Karpas-422 (cell line): ENCODE measurements at regions not wholly inside any gene's neighbourhood (a gene's known extent, or its start where the extent isn't known, plus 50 kb on each side); places are given as distances from the start of the nearest gene placed in this dataset.
"Not testable (repeated sequence)": the region's sequence is repeated elsewhere in the genome, so short reads cannot be mapped to it uniquely, and the experiment has no call there.

Experiments
- DNase-seq: peaks from one replicate; pipeline ENCODE4 v3.0.0-alpha.2; 2015
- H2AFZ ChIP-seq: fragments of 200-600 bp; sonication (generic); 2 replicates; pipeline ENCODE4 v1.6.1; 2014; ENCODE audit warnings: antibody characterized with exemption, low read length, mixed read lengths
- H3K27ac ChIP-seq: fragments of 200-600 bp; sonication (generic); 2 replicates; pipeline ENCODE4 v1.5.1; 2014; ENCODE audit warnings: mild to moderate bottlenecking, low read length, moderate library complexity
- H3K27me3 ChIP-seq: fragments of 200-600 bp; sonication (generic); 2 replicates; pipeline ENCODE4 v1.6.1; 2014; ENCODE audit warnings: low read length, mixed read lengths
- H3K36me3 ChIP-seq: fragments of 200-600 bp; sonication (generic); 2 replicates; pipeline ENCODE4 v1.6.1; 2014; ENCODE audit warnings: low read length, mixed read lengths; ENCODE audit not compliant: insufficient read depth
- H3K4me1 ChIP-seq: fragments of 200-600 bp; sonication (generic); 2 replicates; pipeline ENCODE4 v1.6.1; 2014; ENCODE audit warnings: mild to moderate bottlenecking, low read length, mixed read lengths
- H3K4me2 ChIP-seq: fragments of 200-600 bp; sonication (generic); 2 replicates; pipeline ENCODE4 v1.6.1; 2014; ENCODE audit warnings: low read length, low read depth, mild to moderate bottlenecking; ENCODE audit not compliant: poor library complexity, severe bottlenecking
- H3K4me3 ChIP-seq: fragments of 200-600 bp; sonication (generic); 2 replicates; pipeline ENCODE4 v1.5.1; 2014; ENCODE audit warnings: mild to moderate bottlenecking, antibody characterized with exemption, low read length, mixed read lengths
- H3K79me2 ChIP-seq: fragments of 200-600 bp; sonication (generic); 2 replicates; pipeline ENCODE4 v1.6.1; 2014; ENCODE audit warnings: mild to moderate bottlenecking, low read length, mixed read lengths
- H3K9ac ChIP-seq: fragments of 200-600 bp; sonication (generic); 2 replicates; pipeline ENCODE4 v1.6.0; 2014; ENCODE audit warnings: low read length
- H3K9me2 ChIP-seq: fragments of 200-600 bp; sonication (generic), shearing (Covaris generic); replicated peaks from 2 replicates; pipeline ENCODE4 v1.6.0; 2014; ENCODE audit warnings: mild to moderate bottlenecking, low read length, moderate library complexity; ENCODE audit not compliant: insufficient read depth
- H3K9me3 ChIP-seq: fragments of 300-700, 200-600 bp; sonication (generic); 2 replicates; pipeline ENCODE4 v1.6.1; 2014; ENCODE audit warnings: low read length, mixed read lengths
- H4K20me1 ChIP-seq: fragments of 200-600 bp; sonication (generic); 2 replicates; pipeline ENCODE4 v1.6.1; 2014; ENCODE audit warnings: mild to moderate bottlenecking, antibody characterized with exemption, low read length, low read depth; ENCODE audit not compliant: insufficient read depth

GRCh38 chr1:38153778-38154470 lies 107.3 kb upstream of the POU3F1 start:
- Histone ChIP-seq H3K9me3 (peaks cover 3% of the 10 kb centered on the region; the same call in 1 of the 2 replicates), H3K27ac (peak overlapping the region; percentile 98), H3K4me2 (peak overlapping the region; percentile 82), H2AFZ (no peak overlapping the region), H4K20me1 (no peaks in the 10 kb centered on the region), H3K4me1 (peaks cover 52% of the 10 kb centered on the region), H3K36me3 (no peaks in the 10 kb centered on the region), H3K27me3 (no peaks in the 10 kb centered on the region; the same call in 1 of the 2 replicates), H3K79me2 (no peaks in the 10 kb centered on the region), H3K9me2 (no peaks in the 10 kb centered on the region), H3K9ac (peak overlapping the region; percentile 63), H3K4me3 (peak overlapping the region; percentile 53)
- DNase-seq, result peak; percentile 76

- Histone ChIP-seq H3K27ac (peak overlapping the region; percentile 98), H3K4me2 (peak overlapping the region; percentile 82), H3K27me3 (no peaks in the 10 kb centered on the region; the same call in 1 of the 2 replicates), H3K36me3 (no peaks in the 10 kb centered on the region), H3K4me3 (peak overlapping the region; percentile 53), H4K20me1 (no peaks in the 10 kb centered on the region), H3K9ac (peak overlapping the region; percentile 69), H2AFZ (no peak overlapping the region), H3K79me2 (no peaks in the 10 kb centered on the region), H3K9me3 (peaks cover 3% of the 10 kb centered on the region; the same call in 1 of the 2 replicates), H3K9me2 (no peaks in the 10 kb centered on the region), H3K4me1 (peaks cover 52% of the 10 kb centered on the region)
- peak; percentile 84 for DNase-seq
Measured at GRCh38 chr1:38153066-38153777, 106.6 kb upstream of the POU3F1 start.

GRCh38 chr1:38152351-38153065 lies 105.9 kb upstream of the POU3F1 start:
- peak; percentile 98 for DNase-seq
- peak overlapping the region; percentile 82 for H3K4me2 ChIP-seq
- peaks cover 52% of the 10 kb centered on the region for H3K4me1 ChIP-seq
- H3K9ac ChIP-seq, result peak overlapping the region; percentile 69
- no peaks in the 10 kb centered on the region for H3K36me3 ChIP-seq
- H3K27ac ChIP-seq, result peak overlapping the region; percentile 98
- no peak overlapping the region for H2AFZ ChIP-seq
- peak overlapping the region; percentile 61 for H3K4me3 ChIP-seq
- no peaks in the 10 kb centered on the region for H3K9me2 ChIP-seq
- peaks cover 3% of the 10 kb centered on the region; the same call in 1 of the 2 replicates for H3K9me3 ChIP-seq
- no peaks in the 10 kb centered on the region for H3K79me2 ChIP-seq
- no peaks in the 10 kb centered on the region; the same call in 1 of the 2 replicates for H3K27me3 ChIP-seq
- no peaks in the 10 kb centered on the region for H4K20me1 ChIP-seq

- peak; percentile 95 for DNase-seq
Measured at GRCh38 chr1:38151399-38151798, 104.8 kb upstream of the POU3F1 start.

GRCh38 chr1:38146079-38146478 lies 99.5 kb upstream of the POU3F1 start:
- H3K27me3 ChIP-seq, H3K9me2 ChIP-seq, H3K9me3 ChIP-seq, H3K79me2 ChIP-seq, H3K4me2 ChIP-seq, H2AFZ ChIP-seq, DNase-seq, H3K9ac ChIP-seq, H4K20me1 ChIP-seq, H3K36me3 ChIP-seq, H3K4me3 ChIP-seq, H3K27ac ChIP-seq: not testable (repeated sequence)
- peaks cover 36% of the 10 kb centered on the region for H3K4me1 ChIP-seq

More at GRCh38 chr1:38151399-38151798, 104.8 kb upstream of the POU3F1 start:
- peak overlapping the region; percentile 98 for H3K27ac ChIP-seq
- no peaks in the 10 kb centered on the region for H3K9me2 ChIP-seq
- peak overlapping the region; percentile 61 for H3K4me3 ChIP-seq
- peaks cover 3% of the 10 kb centered on the region; the same call in 1 of the 2 replicates for H3K9me3 ChIP-seq
- H3K79me2 ChIP-seq, result no peaks in the 10 kb centered on the region
- no peaks in the 10 kb centered on the region for H3K36me3 ChIP-seq
- peaks cover 53% of the 10 kb centered on the region for H3K4me1 ChIP-seq
- H3K4me2 ChIP-seq, result peak overlapping the region; percentile 82
- H3K27me3 ChIP-seq, result no peaks in the 10 kb centered on the region; the same call in 1 of the 2 replicates
- no peak overlapping the region for H2AFZ ChIP-seq
- H4K20me1 ChIP-seq, result no peaks in the 10 kb centered on the region
- peak overlapping the region; percentile 64 for H3K9ac ChIP-seq

GRCh38 chr1:38142606-38143005 lies 96.0 kb upstream of the POU3F1 start:
- Histone ChIP-seq H3K9me3 (no peaks in the 10 kb centered on the region), H3K79me2 (no peaks in the 10 kb centered on the region), H4K20me1 (no peaks in the 10 kb centered on the region), H2AFZ (no peak overlapping the region), H3K9ac (no peak overlapping the region), H3K27me3 (no peaks in the 10 kb centered on the region), H3K4me2 (no peak overlapping the region), H3K9me2 (no peaks in the 10 kb centered on the region), H3K36me3 (no peaks in the 10 kb centered on the region), H3K4me3 (no peak overlapping the region), H3K4me1 (peaks cover 40% of the 10 kb centered on the region), H3K27ac (no peak overlapping the region)
- DNase-seq, result no peak

- Histone ChIP-seq H4K20me1 (no peaks in the 10 kb centered on the region), H3K36me3 (no peaks in the 10 kb centered on the region), H3K27me3 (no peaks in the 10 kb centered on the region), H3K4me1 (peaks cover 40% of the 10 kb centered on the region), H3K4me2 (no peak overlapping the region), H2AFZ (no peak overlapping the region), H3K27ac (no peak overlapping the region), H3K79me2 (no peaks in the 10 kb centered on the region), H3K9me2 (no peaks in the 10 kb centered on the region), H3K9ac (no peak overlapping the region), H3K4me3 (no peak overlapping the region), H3K9me3 (no peaks in the 10 kb centered on the region)
- DNase-seq, result no peak
Measured at GRCh38 chr1:38141483-38141882, 94.9 kb upstream of the POU3F1 start.
